Gastroesophageal sphincter (tissue), 4 donors: ENCODE measurements at regions not wholly inside any gene's neighbourhood (a gene's known extent, or its start where the extent isn't known, plus 50 kb on each side); places are given as distances from the start of the nearest gene placed in this dataset.

ENCODE experiments used
- ATAC-seq: fragments of 150-250 bp; one replicate; pipeline ENCODE4 v1.9.1; 2016; ENCODE audit warnings: mild to moderate bottlenecking, moderate library complexity
- H3K27ac ChIP-seq, 4 donors: fragments of 200-600 bp; sonication (generic) in 3 of 4; 1 replicate in 3 of 4; 2 replicates in 1 of 4; pipeline ENCODE4 v1.5.1; 2016 to 2019
- H3K27me3 ChIP-seq: fragments of 200-600 bp; sonication (generic); one replicate; pipeline ENCODE4 v1.5.1; 2019
- H3K36me3 ChIP-seq, 2 donors: fragments of 200-600 bp; sonication (generic); one replicate each; pipeline ENCODE4 v1.5.1; 2019; ENCODE audit warnings: control low read depth in 1 of 2
- H3K4me1 ChIP-seq, 3 donors: fragments of 200-600 bp; sonication (generic); 1 replicate in 2 of 3; 2 replicates in 1 of 3; pipeline ENCODE4 v1.5.1; 2016 to 2019; ENCODE audit warnings: control low read depth in 2 of 3
- H3K4me3 ChIP-seq, 2 donors: fragments of 200-600 bp; sonication (generic); one replicate each; pipeline ENCODE4 v1.5.1; 2019; ENCODE audit warnings: mild to moderate bottlenecking in 1 of 2, moderate library complexity in 1 of 2
- H3K9me3 ChIP-seq, 3 donors: fragments of 200-600 bp; sonication (generic); one replicate each; pipeline ENCODE4 v1.5.1; 2017 to 2019; ENCODE audit warnings: control low read depth in 2 of 3
- CTCF ChIP-seq, 4 experiments: fragments of 200-600 bp in 2 of 4; fragments of 450-650 bp in 2 of 4; sonication (generic) in 1 of 4; IDR thresholded peaks; one replicate each; pipeline ENCODE4 v1.5.1; 2017 to 2019; ENCODE audit warnings: antibody characterized with exemption in 4 of 4, mild to moderate bottlenecking in 2 of 4, moderate library complexity in 2 of 4
- EP300 ChIP-seq: sonication (generic); formaldehyde crosslinking; IDR thresholded peaks from one replicate; pipeline ENCODE4 v1.6.1; 2017; ENCODE audit warnings: antibody characterized with exemption, mild to moderate bottlenecking
- POLR2A ChIP-seq, 2 donors: fragments of 450-650 bp; IDR thresholded peaks; one replicate each; pipeline ENCODE4 v1.6.1; 2017; ENCODE audit warnings: antibody characterized with exemption in 2 of 2, mild to moderate bottlenecking in 2 of 2, moderate library complexity in 1 of 2
- POLR2AphosphoS5 ChIP-seq: sonication (generic); formaldehyde crosslinking; IDR thresholded peaks from one replicate; pipeline ENCODE4 v1.6.1; 2017; ENCODE audit warnings: antibody characterized with exemption
- WGBS, 2 donors: methylation state at CpG; one replicate each; pipeline ENCODE4 v1.1.5; 2018; ENCODE audit warnings: low coverage in 1 of 2; 5-methylcytosine and 5-hydroxymethylcytosine counted together

GRCh38 chr16:52785653-52786052, 238.7 kb upstream of the TOX3 start:
- no peak for TF ChIP-seq POLR2AphosphoS5
- TF ChIP-seq EP300: no peak
- TF ChIP-seq CTCF (IDR thresholded peaks at IDR 0.05): no peak
- TF ChIP-seq POLR2A (IDR thresholded peaks at IDR 0.05): no peak
- no peak overlapping the region for H3K27ac ChIP-seq
- WGBS, 2 donors: 93 to 95% methylated on average over 3 of the region's 4 CpGs
- no peaks in the 10 kb centered on the region for H3K9me3 ChIP-seq
- H3K27me3 ChIP-seq: peaks cover 5% of the 10 kb centered on the region
- H3K4me3 ChIP-seq: no peak overlapping the region
- no peak for ATAC-seq
- no peaks in the 10 kb centered on the region for H3K36me3 ChIP-seq
- H3K4me1 ChIP-seq: no peaks in the 10 kb centered on the region

GRCh38 chr16:52783616-52784015, 236.7 kb upstream of the TOX3 start:
- peaks cover 5% of the 10 kb centered on the region for H3K27me3 ChIP-seq
- H3K4me1 ChIP-seq: no peaks in the 10 kb centered on the region
- TF ChIP-seq POLR2AphosphoS5: no peak
- TF ChIP-seq CTCF (IDR thresholded peaks at IDR 0.05): no peak
- TF ChIP-seq EP300: no peak
- no peak for TF ChIP-seq POLR2A (IDR thresholded peaks at IDR 0.05)
- H3K27ac ChIP-seq: no peak overlapping the region
- no peak overlapping the region for H3K4me3 ChIP-seq
- no peak for ATAC-seq
- H3K9me3 ChIP-seq: no peaks in the 10 kb centered on the region
- no peaks in the 10 kb centered on the region for H3K36me3 ChIP-seq

- no peak for TF ChIP-seq CTCF (IDR thresholded peaks at IDR 0.05)
- TF ChIP-seq POLR2A (IDR thresholded peaks at IDR 0.05): no peak
- TF ChIP-seq POLR2AphosphoS5: no peak
- no peak for TF ChIP-seq EP300
- H3K27ac ChIP-seq: no peak overlapping the region
- 43 to 49% methylated on average over 5 to 7 of the region's 11 CpGs for WGBS, 2 donors
Observed at GRCh38 chr16:52781005-52781630, 234.2 kb upstream of the TOX3 start.

GRCh38 chr16:52773026-52773425, 226.1 kb upstream of the TOX3 start:
- Histone ChIP-seq H3K4me3 (no peak overlapping the region), H3K36me3 (no peaks in the 10 kb centered on the region), H3K4me1 (no peaks in the 10 kb centered on the region), H3K27ac (no peak overlapping the region), H3K27me3 (peaks cover 12% of the 10 kb centered on the region), H3K9me3 (no peaks in the 10 kb centered on the region)
- no peak for TF ChIP-seq POLR2A (IDR thresholded peaks at IDR 0.05)
- no peak for TF ChIP-seq EP300
- no peak for TF ChIP-seq POLR2AphosphoS5
- no peak for TF ChIP-seq CTCF (IDR thresholded peaks at IDR 0.05)
- no peak for ATAC-seq
- 60% methylated on average over 1 of the region's 1 CpG; no CpG with 5 or more reads in 1 of the 2 donors for WGBS, 2 donors

More at GRCh38 chr16:52781005-52781630, 234.2 kb upstream of the TOX3 start:
- H3K4me3 ChIP-seq: no peak overlapping the region
- peaks cover 15% of the 10 kb centered on the region for H3K27me3 ChIP-seq
- ATAC-seq: no peak
- no peaks in the 10 kb centered on the region for H3K9me3 ChIP-seq
- no peaks in the 10 kb centered on the region for H3K36me3 ChIP-seq
- H3K4me1 ChIP-seq: no peaks in the 10 kb centered on the region

- H3K27ac ChIP-seq: no peak overlapping the region
- no peaks in the 10 kb centered on the region for H3K36me3 ChIP-seq
- no peaks in the 10 kb centered on the region for H3K4me1 ChIP-seq
- TF ChIP-seq EP300 (no peak), CTCF (IDR thresholded peaks at IDR 0.05) (no peak), POLR2A (IDR thresholded peaks at IDR 0.05) (no peak), POLR2AphosphoS5 (no peak)
- H3K9me3 ChIP-seq: no peaks in the 10 kb centered on the region
- H3K4me3 ChIP-seq: no peak overlapping the region
- peaks cover 7% of the 10 kb centered on the region for H3K27me3 ChIP-seq
- WGBS, 2 donors: 59 to 73% methylated on average over 3 to 4 of the region's 4 CpGs
- no peak for ATAC-seq
Observed at GRCh38 chr16:52770828-52771227, 223.9 kb upstream of the TOX3 start.
